Mesodermal cell (in vitro differentiated cells): ENCODE measurements at regions not wholly inside any gene's neighbourhood (a gene's known extent, or its start where the extent isn't known, plus 50 kb on each side); places are given as distances from the start of the nearest gene placed in this dataset.

Experiments used
- H3K27ac ChIP-seq: 2 replicates; pipeline ENCODE4 v1.7.0; 2013; ENCODE audit warnings: mild to moderate bottlenecking, low read depth, low read length, moderate library complexity; ENCODE audit not compliant: severe bottlenecking
- H3K36me3 ChIP-seq: 2 replicates; pipeline ENCODE4 v1.7.1; 2013; ENCODE audit warnings: mild to moderate bottlenecking, low read length, moderate library complexity; ENCODE audit not compliant: control insufficient read depth, insufficient read depth
- H3K4me1 ChIP-seq: one replicate; pipeline ENCODE4 v1.7.1; 2013; ENCODE audit warnings: mild to moderate bottlenecking, low read length; ENCODE audit not compliant: insufficient read depth, control insufficient read depth, poor library complexity, severe bottlenecking
- H3K4me3 ChIP-seq: 2 replicates; pipeline ENCODE4 v1.7.0; 2013; ENCODE audit warnings: low read length, control low read depth, mild to moderate bottlenecking; ENCODE audit not compliant: insufficient read depth, poor library complexity, severe bottlenecking; ENCODE audit errors: extremely low read depth
- H3K9me3 ChIP-seq: 2 replicates; pipeline ENCODE4 v1.7.1; 2013; ENCODE audit warnings: mild to moderate bottlenecking, low read length, moderate library complexity; ENCODE audit not compliant: control insufficient read depth
- WGBS, 2 experiments: methylation state at CpG; one replicate each; pipeline ENCODE4 v1.1.5; 2013; ENCODE audit warnings: missing lambda C conversion rate in 2 of 2; ENCODE audit not compliant: insufficient coverage in 2 of 2; 5-methylcytosine and 5-hydroxymethylcytosine counted together

DNA sequence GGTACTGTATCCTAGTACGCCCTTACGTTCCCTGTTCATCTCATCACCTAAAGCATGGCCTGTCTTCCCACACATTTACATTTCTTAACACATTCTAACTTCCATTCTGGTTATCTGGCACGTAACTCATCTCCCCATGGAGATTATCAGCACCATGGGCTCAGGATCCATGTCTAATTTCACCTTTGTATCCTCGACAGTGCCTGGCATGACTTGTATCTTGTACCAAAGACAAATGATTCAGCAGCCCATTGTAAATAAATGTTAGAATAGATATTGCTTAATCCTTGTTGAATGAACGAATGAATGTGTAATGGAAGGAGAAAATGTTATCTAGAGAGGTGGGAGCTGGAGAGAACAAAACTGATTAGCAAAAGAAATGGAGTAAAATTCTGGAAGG lies 69.7 kb upstream of the TPM1 start:
- 80 to 89% methylated on average over 4 to 5 of the region's 5 CpGs for WGBS, 2 experiments
- Histone ChIP-seq H3K36me3 (no peaks in the 10 kb centered on the region), H3K4me3 (no peak overlapping the region), H3K9me3 (no peaks in the 10 kb centered on the region), H3K27ac (no peak overlapping the region), H3K4me1 (peaks cover 34% of the 10 kb centered on the region)

DNA sequence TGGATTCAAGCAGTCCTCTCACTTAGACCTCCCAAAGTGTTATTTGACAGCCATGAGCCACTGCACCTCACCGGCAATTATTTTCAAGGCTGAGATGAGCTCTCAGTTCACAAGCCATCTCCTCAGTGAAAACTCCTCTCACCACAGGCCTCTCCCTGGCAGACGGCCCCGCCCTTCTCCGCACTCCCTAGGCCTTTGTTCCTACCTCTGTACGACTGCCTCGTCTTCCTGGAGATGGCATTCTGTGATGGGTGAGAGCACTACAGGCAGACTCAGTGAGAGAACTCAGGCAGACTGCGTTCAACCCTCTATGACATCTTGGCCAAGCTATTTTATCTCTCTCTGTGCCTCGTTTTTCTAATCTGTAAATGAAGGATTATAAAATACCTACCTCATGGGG lies 67.0 kb upstream of the TPM1 start:
- Histone ChIP-seq H3K9me3 (no peaks in the 10 kb centered on the region), H3K27ac (peak overlapping the region; percentile 47), H3K36me3 (no peaks in the 10 kb centered on the region), H3K4me3 (no peak overlapping the region), H3K4me1 (peaks cover 38% of the 10 kb centered on the region)
- WGBS, 2 experiments, result 52 to 79% methylated on average over 3 to 5 of the region's 8 CpGs

GRCh38 chr15:62976301-62976881 lies 66.2 kb upstream of the TPM1 start:
- H3K4me3 ChIP-seq, result no peak overlapping the region
- no peaks in the 10 kb centered on the region for H3K9me3 ChIP-seq
- peak overlapping the region; percentile 92 for H3K27ac ChIP-seq
- no peaks in the 10 kb centered on the region for H3K36me3 ChIP-seq
- WGBS, 2 experiments, result 67 to 71% methylated on average over 1 of the region's 2 CpGs
- peaks cover 38% of the 10 kb centered on the region for H3K4me1 ChIP-seq

- 82 to 91% methylated on average over 7 to 8 of the region's 8 CpGs for WGBS, 2 experiments
- Histone ChIP-seq H3K27ac (peak overlapping the region; percentile 83), H3K36me3 (no peaks in the 10 kb centered on the region), H3K4me3 (no peak overlapping the region), H3K4me1 (peaks cover 38% of the 10 kb centered on the region), H3K9me3 (no peaks in the 10 kb centered on the region)
Measured at GRCh38 chr15:62977952-62978811, 64.4 kb upstream of the TPM1 start.

DNA sequence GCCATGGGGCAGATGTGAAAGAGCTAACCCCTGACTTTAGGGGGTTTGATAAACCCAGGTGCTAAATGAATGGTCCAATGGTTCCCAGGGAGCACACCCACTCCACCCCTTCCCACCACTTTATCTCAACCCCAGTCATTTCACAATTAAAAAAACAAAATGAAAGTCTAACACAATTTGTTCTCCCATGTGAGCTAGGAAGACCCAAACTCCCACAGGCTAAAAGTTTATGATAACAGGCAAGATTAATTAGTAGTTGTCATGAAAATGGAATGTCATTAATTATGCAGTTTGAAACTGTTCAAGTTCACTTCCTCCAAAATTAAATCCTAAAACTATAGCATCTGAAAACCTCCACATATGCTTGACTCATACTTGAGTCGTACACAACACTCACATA lies 63.3 kb upstream of the TPM1 start:
- Histone ChIP-seq H3K9me3 (no peaks in the 10 kb centered on the region), H3K4me1 (peaks cover 38% of the 10 kb centered on the region), H3K36me3 (no peaks in the 10 kb centered on the region), H3K4me3 (no peak overlapping the region), H3K27ac (no peak overlapping the region)
- no CpG with 5 or more reads among the region's 1 CpG for WGBS, 2 experiments

GRCh38 chr15:62981071-62981470 lies 61.5 kb upstream of the TPM1 start:
- 78 to 86% methylated on average over 3 of the region's 3 CpGs for WGBS, 2 experiments
- Histone ChIP-seq H3K4me3 (no peak overlapping the region), H3K27ac (no peak overlapping the region), H3K4me1 (peaks cover 36% of the 10 kb centered on the region), H3K36me3 (no peaks in the 10 kb centered on the region), H3K9me3 (no peaks in the 10 kb centered on the region)

- whole genome bisulfite sequencing, 2 experiments, result 97 to 98% methylated on average over 5 to 6 of the region's 8 CpGs
Measured at GRCh38 chr15:62983956-62984355, 58.6 kb upstream of the TPM1 start.

GRCh38 chr15:62985768-62986167 lies 56.8 kb upstream of the TPM1 start:
- Histone ChIP-seq H3K27ac (no peak overlapping the region), H3K4me3 (no peak overlapping the region), H3K9me3 (no peaks in the 10 kb centered on the region), H3K4me1 (peaks cover 7% of the 10 kb centered on the region), H3K36me3 (no peaks in the 10 kb centered on the region)
- 85 to 91% methylated on average over 5 to 6 of the region's 6 CpGs for WGBS, 2 experiments

More at GRCh38 chr15:62983956-62984355, 58.6 kb upstream of the TPM1 start:
- Histone ChIP-seq H3K9me3 (no peaks in the 10 kb centered on the region), H3K36me3 (no peaks in the 10 kb centered on the region), H3K4me3 (no peak overlapping the region), H3K4me1 (peaks cover 12% of the 10 kb centered on the region), H3K27ac (no peak overlapping the region)

GRCh38 chr15:62986948-62987347 lies 55.6 kb upstream of the TPM1 start:
- Histone ChIP-seq H3K9me3 (no peaks in the 10 kb centered on the region), H3K36me3 (no peaks in the 10 kb centered on the region), H3K4me1 (peaks cover 10% of the 10 kb centered on the region), H3K27ac (no peak overlapping the region), H3K4me3 (no peak overlapping the region)
- WGBS, 2 experiments, result 90 to 94% methylated on average over 7 of the region's 7 CpGs

GRCh38 chr15:62988701-62989100 lies 53.8 kb upstream of the TPM1 start:
- no peaks in the 10 kb centered on the region for H3K36me3 ChIP-seq
- no peak overlapping the region for H3K27ac ChIP-seq
- H3K9me3 ChIP-seq, result no peaks in the 10 kb centered on the region
- H3K4me1 ChIP-seq, result peaks cover 10% of the 10 kb centered on the region
- H3K4me3 ChIP-seq, result no peak overlapping the region
- 79 to 89% methylated on average over 7 of the region's 7 CpGs for WGBS, 2 experiments
